Progenitor cell of endocrine pancreas (in vitro differentiated cells): ENCODE measurements at regions not wholly inside any gene's neighbourhood (a gene's known extent, or its start where the extent isn't known, plus 50 kb on each side); places are given as distances from the start of the nearest gene placed in this dataset.

Source experiments
- DNase-seq: peaks from one replicate; pipeline ENCODE4 v3.0.0; 2021; ENCODE audit warnings: low spot score; ENCODE audit not compliant: unreplicated experiment
- H3K27ac Mint-ChIP-seq: 2 replicates; pipeline ENCODE4 v1.8.0; 2021; ENCODE audit warnings: mild to moderate bottlenecking, moderate library complexity, mixed read lengths
- H3K27me3 Mint-ChIP-seq: 2 replicates; pipeline ENCODE4 v1.8.0; 2021; ENCODE audit warnings: mixed read lengths
- H3K36me3 Mint-ChIP-seq: 2 replicates; pipeline ENCODE4 v1.8.0; 2022; ENCODE audit warnings: mixed read lengths; ENCODE audit not compliant: insufficient read depth
- H3K4me1 Mint-ChIP-seq: 2 replicates; pipeline ENCODE4 v1.8.0; 2021; ENCODE audit warnings: low read depth, mixed read lengths
- H3K4me3 Mint-ChIP-seq: 2 replicates; pipeline ENCODE4 v1.8.0; 2021; ENCODE audit warnings: low read depth, mild to moderate bottlenecking, moderate library complexity, mixed read lengths
- H3K9me3 Mint-ChIP-seq: 2 replicates; pipeline ENCODE4 v1.8.0; 2021; ENCODE audit warnings: low read depth, mixed read lengths
- TF ChIP-seq, protein P1 (sequence below): fragments of 200-600 bp; sonication (generic); IDR thresholded peaks from one replicate; pipeline ENCODE4 v1.5.0; 2021; ENCODE audit warnings: antibody characterized with exemption, mild to moderate bottlenecking; ENCODE audit not compliant: unreplicated experiment

DNA sequence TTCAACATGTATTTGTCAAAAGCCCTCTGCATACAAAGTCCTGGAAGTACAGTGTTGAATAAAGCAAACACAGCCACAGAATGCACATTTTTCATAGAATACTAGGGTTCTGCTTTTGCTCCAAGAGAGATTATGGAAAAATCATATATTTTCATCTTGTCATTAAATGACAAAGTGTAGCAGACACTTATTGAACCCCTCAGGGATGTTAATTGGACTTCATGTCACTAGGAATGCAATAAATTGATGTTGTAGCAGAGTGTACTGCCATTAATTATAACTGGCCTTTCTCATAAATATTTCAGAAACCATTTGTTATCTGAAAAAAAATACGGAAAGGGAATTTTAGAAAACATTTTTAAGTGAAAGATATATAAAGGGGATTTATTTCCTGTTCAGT lies 64.5 kb upstream of the TAC1 start:
- Mint-ChIP-seq H3K27me3 (peaks cover 7% of the 10 kb centered on the region), H3K27ac (no peak overlapping the region), H3K4me1 (no peaks in the 10 kb centered on the region), H3K36me3 (no peaks in the 10 kb centered on the region), H3K4me3 (no peak overlapping the region), H3K9me3 (no peaks in the 10 kb centered on the region)
- DNase-seq = no peak
- TF ChIP-seq, protein P1, sequence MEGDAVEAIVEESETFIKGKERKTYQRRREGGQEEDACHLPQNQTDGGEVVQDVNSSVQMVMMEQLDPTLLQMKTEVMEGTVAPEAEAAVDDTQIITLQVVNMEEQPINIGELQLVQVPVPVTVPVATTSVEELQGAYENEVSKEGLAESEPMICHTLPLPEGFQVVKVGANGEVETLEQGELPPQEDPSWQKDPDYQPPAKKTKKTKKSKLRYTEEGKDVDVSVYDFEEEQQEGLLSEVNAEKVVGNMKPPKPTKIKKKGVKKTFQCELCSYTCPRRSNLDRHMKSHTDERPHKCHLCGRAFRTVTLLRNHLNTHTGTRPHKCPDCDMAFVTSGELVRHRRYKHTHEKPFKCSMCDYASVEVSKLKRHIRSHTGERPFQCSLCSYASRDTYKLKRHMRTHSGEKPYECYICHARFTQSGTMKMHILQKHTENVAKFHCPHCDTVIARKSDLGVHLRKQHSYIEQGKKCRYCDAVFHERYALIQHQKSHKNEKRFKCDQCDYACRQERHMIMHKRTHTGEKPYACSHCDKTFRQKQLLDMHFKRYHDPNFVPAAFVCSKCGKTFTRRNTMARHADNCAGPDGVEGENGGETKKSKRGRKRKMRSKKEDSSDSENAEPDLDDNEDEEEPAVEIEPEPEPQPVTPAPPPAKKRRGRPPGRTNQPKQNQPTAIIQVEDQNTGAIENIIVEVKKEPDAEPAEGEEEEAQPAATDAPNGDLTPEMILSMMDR = no peak

DNA sequence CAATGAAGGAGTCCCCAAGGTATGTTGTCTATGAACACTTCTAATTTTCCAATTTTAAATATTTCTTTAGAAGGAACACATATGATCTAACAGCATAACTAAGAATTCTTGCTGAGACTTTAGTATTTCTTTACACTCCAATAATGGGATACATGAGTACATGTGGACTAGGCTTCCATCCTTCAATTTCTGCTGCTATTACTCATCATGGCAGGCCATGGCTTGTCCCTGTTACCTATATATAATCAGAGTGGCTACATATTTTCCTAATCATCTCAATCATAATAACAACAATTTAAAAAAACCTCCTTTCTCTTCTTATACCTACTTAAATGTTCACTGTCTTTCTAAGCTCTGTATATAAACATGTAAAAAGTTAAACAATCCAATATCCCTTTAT lies 60.3 kb upstream of the TAC1 start:
- TF ChIP-seq, protein P1 = no peak
- no peaks in the 10 kb centered on the region for H3K4me1 Mint-ChIP-seq

DNA sequence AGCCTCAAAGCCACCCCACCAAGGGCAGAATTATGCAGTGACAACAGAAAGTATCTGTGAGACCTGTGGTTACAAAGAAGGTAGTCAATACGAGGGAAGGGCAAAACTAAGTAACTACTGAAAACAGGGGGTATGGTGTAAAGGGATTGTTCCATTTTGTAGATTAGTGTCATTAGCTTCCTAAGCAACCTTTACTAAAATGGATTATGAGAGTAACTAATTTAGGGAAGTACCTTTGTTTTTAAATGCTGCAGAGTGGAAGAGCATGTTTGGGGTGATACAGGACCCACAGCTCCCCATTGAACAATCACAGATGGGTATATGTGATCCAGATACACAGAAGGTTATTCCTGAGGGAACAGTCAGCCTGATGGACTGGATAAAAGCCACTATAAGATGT lies 51.3 kb upstream of the TAC1 start:
- Mint-ChIP-seq H3K4me1 (no peaks in the 10 kb centered on the region), H3K27me3 (peaks cover 9% of the 10 kb centered on the region), H3K27ac (no peak overlapping the region), H3K9me3 (no peaks in the 10 kb centered on the region), H3K4me3 (no peak overlapping the region), H3K36me3 (no peaks in the 10 kb centered on the region)
- DNase-seq = no peak
- TF ChIP-seq, protein P1 = no peak

More for the DNA sequence above, 60.3 kb upstream of the TAC1 start:
- Mint-ChIP-seq H3K27ac (no peak overlapping the region), H3K9me3 (no peaks in the 10 kb centered on the region), H3K27me3 (no peaks in the 10 kb centered on the region), H3K36me3 (no peaks in the 10 kb centered on the region), H3K4me3 (no peak overlapping the region)
- no peak for DNase-seq
